ENCODE measurements at regions not wholly inside any gene's neighbourhood (a gene's known extent, or its start where the extent isn't known, plus 50 kb on each side); places are given as distances from the start of the nearest gene placed in this dataset.

DNA sequence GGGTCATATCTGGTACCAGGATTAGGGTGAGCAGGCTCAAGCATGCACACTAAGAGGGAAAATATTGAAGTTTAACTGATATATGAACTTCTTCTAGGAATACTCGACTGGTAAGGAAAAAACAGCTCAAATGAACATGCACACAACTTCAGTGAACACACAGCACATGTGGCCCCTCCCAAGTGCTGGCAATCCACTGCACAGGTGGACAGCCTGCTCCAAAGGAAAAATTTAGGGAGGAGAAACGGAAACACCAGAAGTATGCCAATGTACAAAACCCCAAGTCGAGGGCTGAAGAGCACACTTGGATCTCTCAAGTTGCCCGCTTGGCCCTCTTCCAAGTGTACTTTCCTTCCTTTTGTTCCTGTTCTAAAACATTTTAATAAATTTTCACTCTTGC is 205.0 kb upstream of the FAM47C start:
- Histone ChIP-seq H3K9me2 (ENCODE audit: insufficient read depth, low read length) (no peaks in the 10 kb centered on the region), H2AFZ (ENCODE audit: low read depth, low read length) (no peak overlapping the region), H3K27ac (ENCODE audit: low read length) (no peak overlapping the region), H3K4me3 (ENCODE audit: low read length) (no peak overlapping the region), H3K27me3 (ENCODE audit: insufficient read depth, low read depth, low read length) (no peaks in the 10 kb centered on the region), H3K9ac (ENCODE audit: low read length) (no peak overlapping the region), H3K36me3 (ENCODE audit: insufficient read depth, low read length) (no peaks in the 10 kb centered on the region), H3K4me2 (ENCODE audit: low read length) (no peak overlapping the region), H3F3A (ENCODE audit: insufficient read depth, low read length, poor library complexity, severe bottlenecking) (no peaks in the 10 kb centered on the region), H3K79me2 (replicated peaks; ENCODE audit: insufficient read depth, low read length) (no peaks in the 10 kb centered on the region), H4K20me1 (ENCODE audit: insufficient read depth) (no peaks in the 10 kb centered on the region), H3K9me3 (ENCODE audit: low read length) (no peaks in the 10 kb centered on the region)
- no peak for TF ChIP-seq MXI1 (conservative IDR thresholded peaks at IDR 0.05; ENCODE audit: poor library complexity, severe bottlenecking)
- no peak for TF ChIP-seq SMC3 (conservative IDR thresholded peaks at IDR 0.05; ENCODE audit: poor library complexity)
- TF ChIP-seq RAD21 (conservative IDR thresholded peaks at IDR 0.05): no peak
- TF ChIP-seq EP300 (conservative IDR thresholded peaks at IDR 0.05; ENCODE audit: poor library complexity, severe bottlenecking): no peak
- no peak for TF ChIP-seq REST (IDR thresholded peaks at IDR 0.05; ENCODE audit: borderline replicate concordance)
- TF ChIP-seq POLR2AphosphoS5 (IDR thresholded peaks at IDR 0.05): no peak
- no peak for TF ChIP-seq TAF1 (IDR thresholded peaks at IDR 0.05; ENCODE audit: low read depth)
- no peak for TF ChIP-seq EZH2 (IDR thresholded peaks at IDR 0.05; ENCODE audit: borderline replicate concordance, insufficient read depth, low read length, poor library complexity, severe bottlenecking)
- TF ChIP-seq, protein P1, sequence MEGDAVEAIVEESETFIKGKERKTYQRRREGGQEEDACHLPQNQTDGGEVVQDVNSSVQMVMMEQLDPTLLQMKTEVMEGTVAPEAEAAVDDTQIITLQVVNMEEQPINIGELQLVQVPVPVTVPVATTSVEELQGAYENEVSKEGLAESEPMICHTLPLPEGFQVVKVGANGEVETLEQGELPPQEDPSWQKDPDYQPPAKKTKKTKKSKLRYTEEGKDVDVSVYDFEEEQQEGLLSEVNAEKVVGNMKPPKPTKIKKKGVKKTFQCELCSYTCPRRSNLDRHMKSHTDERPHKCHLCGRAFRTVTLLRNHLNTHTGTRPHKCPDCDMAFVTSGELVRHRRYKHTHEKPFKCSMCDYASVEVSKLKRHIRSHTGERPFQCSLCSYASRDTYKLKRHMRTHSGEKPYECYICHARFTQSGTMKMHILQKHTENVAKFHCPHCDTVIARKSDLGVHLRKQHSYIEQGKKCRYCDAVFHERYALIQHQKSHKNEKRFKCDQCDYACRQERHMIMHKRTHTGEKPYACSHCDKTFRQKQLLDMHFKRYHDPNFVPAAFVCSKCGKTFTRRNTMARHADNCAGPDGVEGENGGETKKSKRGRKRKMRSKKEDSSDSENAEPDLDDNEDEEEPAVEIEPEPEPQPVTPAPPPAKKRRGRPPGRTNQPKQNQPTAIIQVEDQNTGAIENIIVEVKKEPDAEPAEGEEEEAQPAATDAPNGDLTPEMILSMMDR (IDR thresholded peaks at IDR 0.05; ENCODE audit: poor library complexity, severe bottlenecking): no peak

DNA sequence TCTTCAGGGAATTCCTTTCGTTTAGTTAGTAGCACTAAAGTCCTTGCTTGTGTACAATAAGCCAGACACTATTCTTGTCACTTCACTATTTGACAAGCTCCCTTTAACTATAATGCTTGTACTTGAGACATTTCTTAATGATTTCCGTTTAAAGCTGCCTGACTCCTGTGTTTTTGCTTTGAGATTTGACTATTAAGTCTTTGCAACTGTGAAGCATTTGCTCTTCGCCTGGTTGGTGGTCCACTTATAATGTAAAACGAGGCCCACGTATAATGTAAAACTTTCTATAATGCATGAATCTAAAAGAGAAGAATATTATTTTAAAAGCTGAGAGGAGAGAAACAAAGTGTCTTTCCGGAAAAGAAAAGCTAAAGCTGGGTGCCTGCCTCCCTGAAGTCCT is 204.1 kb upstream of the FAM47C start:
- Histone ChIP-seq H3K9me3 (ENCODE audit: low read length) (no peaks in the 10 kb centered on the region), H3K27ac (ENCODE audit: low read length) (peak overlapping the region; percentile 47), H3K4me2 (ENCODE audit: low read length) (no peak overlapping the region), H3K4me3 (ENCODE audit: low read length) (peak overlapping the region; percentile 31), H3F3A (ENCODE audit: insufficient read depth, low read length, poor library complexity, severe bottlenecking) (no peaks in the 10 kb centered on the region), H2AFZ (ENCODE audit: low read depth, low read length) (no peak overlapping the region), H3K27me3 (ENCODE audit: insufficient read depth, low read depth, low read length) (no peaks in the 10 kb centered on the region), H3K79me2 (replicated peaks; ENCODE audit: insufficient read depth, low read length) (no peaks in the 10 kb centered on the region), H3K36me3 (ENCODE audit: insufficient read depth, low read length) (no peaks in the 10 kb centered on the region), H3K9ac (ENCODE audit: low read length) (no peak overlapping the region), H3K9me2 (ENCODE audit: insufficient read depth, low read length) (no peaks in the 10 kb centered on the region), H4K20me1 (ENCODE audit: insufficient read depth) (no peaks in the 10 kb centered on the region)
- TF ChIP-seq RAD21 (conservative IDR thresholded peaks at IDR 0.05) (no peak), EP300 (conservative IDR thresholded peaks at IDR 0.05; ENCODE audit: poor library complexity, severe bottlenecking) (peak; percentile 72), MXI1 (conservative IDR thresholded peaks at IDR 0.05; ENCODE audit: poor library complexity, severe bottlenecking) (no peak), POLR2AphosphoS5 (IDR thresholded peaks at IDR 0.05) (peak; percentile 20)

- Histone ChIP-seq H2AFZ (ENCODE audit: low read depth, low read length) (no peak overlapping the region), H3K9me2 (ENCODE audit: insufficient read depth, low read length) (no peaks in the 10 kb centered on the region), H4K20me1 (ENCODE audit: insufficient read depth) (no peaks in the 10 kb centered on the region), H3K4me2 (ENCODE audit: low read length) (no peak overlapping the region), H3K79me2 (replicated peaks; ENCODE audit: insufficient read depth, low read length) (no peaks in the 10 kb centered on the region), H3K27ac (ENCODE audit: low read length) (no peak overlapping the region), H3K9me3 (ENCODE audit: low read length) (no peaks in the 10 kb centered on the region), H3K27me3 (ENCODE audit: insufficient read depth, low read depth, low read length) (no peaks in the 10 kb centered on the region), H3F3A (ENCODE audit: insufficient read depth, low read length, poor library complexity, severe bottlenecking) (no peaks in the 10 kb centered on the region), H3K36me3 (ENCODE audit: insufficient read depth, low read length) (no peaks in the 10 kb centered on the region), H3K4me3 (ENCODE audit: low read length) (no peak overlapping the region), H3K9ac (ENCODE audit: low read length) (no peak overlapping the region)
- TF ChIP-seq RAD21 (conservative IDR thresholded peaks at IDR 0.05) (no peak), REST (IDR thresholded peaks at IDR 0.05; ENCODE audit: borderline replicate concordance) (no peak), POLR2AphosphoS5 (IDR thresholded peaks at IDR 0.05) (no peak), TAF1 (IDR thresholded peaks at IDR 0.05; ENCODE audit: low read depth) (no peak), SMC3 (conservative IDR thresholded peaks at IDR 0.05; ENCODE audit: poor library complexity) (no peak), EP300 (conservative IDR thresholded peaks at IDR 0.05; ENCODE audit: poor library complexity, severe bottlenecking) (no peak), MXI1 (conservative IDR thresholded peaks at IDR 0.05; ENCODE audit: poor library complexity, severe bottlenecking) (no peak), EZH2 (IDR thresholded peaks at IDR 0.05; ENCODE audit: borderline replicate concordance, insufficient read depth, low read length, poor library complexity, severe bottlenecking) (no peak)
- TF ChIP-seq, protein P1 (IDR thresholded peaks at IDR 0.05; ENCODE audit: poor library complexity, severe bottlenecking): no peak
Measured at GRCh38 chrX:36844857-36845256, 163.3 kb upstream of the FAM47C start.
